ENCODE measurements at regions not wholly inside any gene's neighbourhood (a gene's known extent, or its start where the extent isn't known, plus 50 kb on each side); places are given as distances from the start of the nearest gene placed in this dataset.

- TF ChIP-seq TAF1 (IDR thresholded peaks at IDR 0.05; ENCODE audit: low read depth, low read length) (no peak), PAX5 (IDR thresholded peaks at IDR 0.05; ENCODE audit: insufficient read depth, low read length, severe bottlenecking) (no peak), POU2F2 (IDR thresholded peaks at IDR 0.05; ENCODE audit: low read depth, low read length) (no peak), POLR2A (IDR thresholded peaks at IDR 0.05; ENCODE audit: low read depth, low read length) (no peak), POLR2AphosphoS5 (IDR thresholded peaks at IDR 0.05; ENCODE audit: low read depth, low read length) (no peak), SPI1 (IDR thresholded peaks at IDR 0.05; ENCODE audit: low read depth, low read length) (no peak)
- DNase-seq (ENCODE audit: insufficient read length, low spot score) (no peak), FAIRE-seq (no peak)
These were observed 303.8 kb upstream of the UBE2E3 start for GRCh38 chr2:180676520-180677025.

- FAIRE-seq (no peak), DNase-seq (ENCODE audit: insufficient read length, low spot score) (no peak)
- TF ChIP-seq SPI1 (IDR thresholded peaks at IDR 0.05; ENCODE audit: low read depth, low read length) (no peak), POLR2AphosphoS5 (IDR thresholded peaks at IDR 0.05; ENCODE audit: low read depth, low read length) (no peak), POU2F2 (IDR thresholded peaks at IDR 0.05; ENCODE audit: low read depth, low read length) (no peak), PAX5 (IDR thresholded peaks at IDR 0.05; ENCODE audit: insufficient read depth, low read length, severe bottlenecking) (no peak), POLR2A (IDR thresholded peaks at IDR 0.05; ENCODE audit: low read depth, low read length) (no peak), TAF1 (IDR thresholded peaks at IDR 0.05; ENCODE audit: low read depth, low read length) (no peak)
These were observed 305.2 kb upstream of the UBE2E3 start for GRCh38 chr2:180675170-180675569.

DNA sequence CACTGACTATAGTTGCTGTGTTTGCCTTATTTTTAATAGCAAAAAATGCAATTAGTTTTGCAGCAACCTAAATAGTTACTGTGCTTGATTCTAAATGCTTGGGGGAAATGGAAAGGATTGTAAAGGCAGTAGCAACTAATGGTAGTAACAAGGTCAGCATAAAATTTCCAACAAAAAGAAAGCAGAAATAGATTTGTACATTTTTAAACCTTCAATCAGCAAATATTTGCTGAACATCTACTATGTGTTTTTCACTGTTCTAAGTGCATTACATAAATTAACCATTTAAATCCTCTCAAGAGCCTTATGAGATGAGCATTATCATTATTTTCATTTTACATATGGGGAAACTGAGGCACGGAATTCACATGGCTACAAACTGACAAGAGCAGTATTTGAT lies 308.0 kb upstream of the UBE2E3 start:
- FAIRE-seq: no peak
- no peak for TF ChIP-seq PAX5 (IDR thresholded peaks at IDR 0.05; ENCODE audit: insufficient read depth, low read length, severe bottlenecking)
- TF ChIP-seq SPI1 (IDR thresholded peaks at IDR 0.05; ENCODE audit: low read depth, low read length): no peak
- no peak for TF ChIP-seq POLR2AphosphoS5 (IDR thresholded peaks at IDR 0.05; ENCODE audit: low read depth, low read length)
- no peak for TF ChIP-seq TAF1 (IDR thresholded peaks at IDR 0.05; ENCODE audit: low read depth, low read length)
- TF ChIP-seq POLR2A (IDR thresholded peaks at IDR 0.05; ENCODE audit: low read depth, low read length): no peak
- TF ChIP-seq POU2F2 (IDR thresholded peaks at IDR 0.05; ENCODE audit: low read depth, low read length): no peak
- no peak for DNase-seq (ENCODE audit: insufficient read length, low spot score)

DNA sequence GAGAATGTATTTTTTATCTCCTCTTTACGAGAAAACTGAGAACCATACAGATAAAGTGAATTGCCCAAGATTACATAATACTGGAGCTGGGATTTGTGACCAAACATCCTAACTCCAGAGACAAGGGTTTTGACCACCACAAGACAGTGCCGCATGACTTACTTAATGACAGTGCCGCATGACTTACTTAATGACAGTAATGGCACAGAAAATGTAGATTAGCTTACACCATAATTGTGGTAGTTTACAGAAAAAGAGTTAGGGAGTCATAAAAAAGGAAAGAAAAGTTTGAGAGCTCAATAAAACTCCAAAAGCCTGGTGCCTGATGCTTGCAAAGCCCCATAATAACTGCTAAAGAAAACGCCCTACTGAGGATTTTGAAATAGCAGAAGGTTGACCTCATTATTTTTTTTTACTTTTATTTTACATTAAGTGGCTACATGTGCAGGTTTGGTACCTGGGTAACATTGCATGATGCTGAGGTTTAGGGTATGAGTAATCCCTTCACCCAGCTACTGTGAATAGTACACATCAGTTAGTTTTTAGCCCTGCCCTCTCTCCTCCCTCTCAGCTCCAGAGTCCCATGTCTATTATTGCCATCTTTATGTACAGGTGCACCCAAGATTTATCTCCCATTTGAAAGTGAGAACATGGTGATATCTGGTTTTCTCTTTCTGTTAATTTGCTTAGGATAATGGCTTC lies 310.0 kb upstream of the UBE2E3 start:
- DNase-seq (ENCODE audit: insufficient read length, low spot score): no peak
- TF ChIP-seq POLR2AphosphoS5 (IDR thresholded peaks at IDR 0.05; ENCODE audit: low read depth, low read length): no peak
- no peak for TF ChIP-seq TAF1 (IDR thresholded peaks at IDR 0.05; ENCODE audit: low read depth, low read length)
- no peak for TF ChIP-seq POU2F2 (IDR thresholded peaks at IDR 0.05; ENCODE audit: low read depth, low read length)
- no peak for TF ChIP-seq SPI1 (IDR thresholded peaks at IDR 0.05; ENCODE audit: low read depth, low read length)
- TF ChIP-seq POLR2A (IDR thresholded peaks at IDR 0.05; ENCODE audit: low read depth, low read length): no peak
- TF ChIP-seq PAX5 (IDR thresholded peaks at IDR 0.05; ENCODE audit: insufficient read depth, low read length, severe bottlenecking): no peak
- FAIRE-seq: no peak

GRCh38 chr2:180669016-180669415 lies 311.4 kb upstream of the UBE2E3 start:
- FAIRE-seq (no peak), DNase-seq (ENCODE audit: insufficient read length, low spot score) (no peak)
- TF ChIP-seq SPI1 (IDR thresholded peaks at IDR 0.05; ENCODE audit: low read depth, low read length) (no peak), POLR2A (IDR thresholded peaks at IDR 0.05; ENCODE audit: low read depth, low read length) (no peak), POU2F2 (IDR thresholded peaks at IDR 0.05; ENCODE audit: low read depth, low read length) (no peak), PAX5 (IDR thresholded peaks at IDR 0.05; ENCODE audit: insufficient read depth, low read length, severe bottlenecking) (no peak), POLR2AphosphoS5 (IDR thresholded peaks at IDR 0.05; ENCODE audit: low read depth, low read length) (no peak), TAF1 (IDR thresholded peaks at IDR 0.05; ENCODE audit: low read depth, low read length) (no peak)

GRCh38 chr2:180664507-180664906 lies 315.9 kb upstream of the UBE2E3 start:
- TF ChIP-seq TAF1 (IDR thresholded peaks at IDR 0.05; ENCODE audit: low read depth, low read length): no peak
- no peak for TF ChIP-seq SPI1 (IDR thresholded peaks at IDR 0.05; ENCODE audit: low read depth, low read length)
- no peak for TF ChIP-seq POLR2A (IDR thresholded peaks at IDR 0.05; ENCODE audit: low read depth, low read length)
- no peak for TF ChIP-seq POU2F2 (IDR thresholded peaks at IDR 0.05; ENCODE audit: low read depth, low read length)
- TF ChIP-seq PAX5 (IDR thresholded peaks at IDR 0.05; ENCODE audit: insufficient read depth, low read length, severe bottlenecking): no peak
- TF ChIP-seq POLR2AphosphoS5 (IDR thresholded peaks at IDR 0.05; ENCODE audit: low read depth, low read length): no peak
- DNase-seq (ENCODE audit: insufficient read length, low spot score) (no peak), FAIRE-seq (no peak)

DNA sequence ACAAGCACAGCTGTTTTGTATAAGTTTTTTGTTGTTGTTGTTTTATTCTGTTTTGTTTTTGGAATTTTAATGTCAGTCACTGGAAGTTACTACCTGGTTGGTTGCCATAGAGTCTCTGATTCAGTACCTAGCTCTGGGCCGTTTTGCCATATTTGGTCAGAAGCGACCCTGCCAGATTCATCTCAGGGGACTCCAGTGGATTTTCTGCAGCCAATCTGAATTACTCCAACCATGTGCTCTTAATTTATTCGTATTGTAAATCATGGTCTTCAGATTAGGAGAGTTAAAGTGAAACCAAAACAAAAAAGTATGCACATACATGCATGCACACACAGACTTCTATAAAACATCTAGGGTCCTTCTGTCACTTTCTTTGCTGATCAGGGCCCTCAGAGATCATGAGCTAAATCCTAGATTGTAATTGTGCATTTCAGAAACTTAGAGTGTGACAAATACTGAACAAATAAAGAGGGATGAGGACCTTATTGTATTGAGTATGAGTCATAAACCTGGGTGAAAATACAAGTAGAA lies 317.4 kb upstream of the UBE2E3 start:
- DNase-seq (ENCODE audit: insufficient read length, low spot score): no peak
- FAIRE-seq: no peak
- no peak for TF ChIP-seq POLR2AphosphoS5 (IDR thresholded peaks at IDR 0.05; ENCODE audit: low read depth, low read length)

GRCh38 chr2:180662521-180662920 lies 317.9 kb upstream of the UBE2E3 start:
- DNase-seq (ENCODE audit: insufficient read length, low spot score) (no peak), FAIRE-seq (no peak)
- no peak for TF ChIP-seq POU2F2 (IDR thresholded peaks at IDR 0.05; ENCODE audit: low read depth, low read length)
- no peak for TF ChIP-seq PAX5 (IDR thresholded peaks at IDR 0.05; ENCODE audit: insufficient read depth, low read length, severe bottlenecking)
- no peak for TF ChIP-seq POLR2AphosphoS5 (IDR thresholded peaks at IDR 0.05; ENCODE audit: low read depth, low read length)
- no peak for TF ChIP-seq SPI1 (IDR thresholded peaks at IDR 0.05; ENCODE audit: low read depth, low read length)
- no peak for TF ChIP-seq POLR2A (IDR thresholded peaks at IDR 0.05; ENCODE audit: low read depth, low read length)
- TF ChIP-seq TAF1 (IDR thresholded peaks at IDR 0.05; ENCODE audit: low read depth, low read length): no peak

DNA sequence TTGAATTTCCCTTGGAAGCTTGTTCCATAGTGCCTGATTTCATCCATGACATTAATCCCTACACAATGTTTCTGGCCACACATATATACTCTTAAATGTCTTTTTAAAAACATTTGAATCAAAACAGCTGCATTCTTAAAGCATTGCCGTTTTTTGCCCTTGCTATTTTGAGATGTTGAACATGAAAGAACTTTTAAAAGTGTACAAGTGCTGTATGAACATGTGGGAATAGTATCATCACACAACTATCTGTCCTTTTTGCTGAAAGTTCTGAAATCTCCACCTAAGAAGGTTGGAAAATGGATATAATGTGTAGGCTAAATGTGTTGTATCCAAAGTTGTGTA lies 318.7 kb upstream of the UBE2E3 start:
- TF ChIP-seq TAF1 (IDR thresholded peaks at IDR 0.05; ENCODE audit: low read depth, low read length) (no peak), POLR2AphosphoS5 (IDR thresholded peaks at IDR 0.05; ENCODE audit: low read depth, low read length) (no peak), POU2F2 (IDR thresholded peaks at IDR 0.05; ENCODE audit: low read depth, low read length) (no peak), PAX5 (IDR thresholded peaks at IDR 0.05; ENCODE audit: insufficient read depth, low read length, severe bottlenecking) (no peak), POLR2A (IDR thresholded peaks at IDR 0.05; ENCODE audit: low read depth, low read length) (no peak), SPI1 (IDR thresholded peaks at IDR 0.05; ENCODE audit: low read depth, low read length) (no peak)
- no peak for FAIRE-seq
- DNase-seq (ENCODE audit: insufficient read length, low spot score): no peak
